22Rv1 (cell line): ENCODE measurements at regions not wholly inside any gene's neighbourhood (a gene's known extent, or its start where the extent isn't known, plus 50 kb on each side); places are given as distances from the start of the nearest gene placed in this dataset.

Experiments
- ZFX ChIP-seq: fragments of 450-650 bp; IDR thresholded peaks from 2 replicates; pipeline ENCODE4 v1.6.1; 2017; ENCODE audit warnings: antibody characterized with exemption, borderline replicate concordance
- TF ChIP-seq, protein P1 (sequence below): fragments of 450-650 bp; IDR thresholded peaks from 2 replicates; pipeline ENCODE4 v1.5.1; 2017; ENCODE audit warnings: mild to moderate bottlenecking

DNA sequence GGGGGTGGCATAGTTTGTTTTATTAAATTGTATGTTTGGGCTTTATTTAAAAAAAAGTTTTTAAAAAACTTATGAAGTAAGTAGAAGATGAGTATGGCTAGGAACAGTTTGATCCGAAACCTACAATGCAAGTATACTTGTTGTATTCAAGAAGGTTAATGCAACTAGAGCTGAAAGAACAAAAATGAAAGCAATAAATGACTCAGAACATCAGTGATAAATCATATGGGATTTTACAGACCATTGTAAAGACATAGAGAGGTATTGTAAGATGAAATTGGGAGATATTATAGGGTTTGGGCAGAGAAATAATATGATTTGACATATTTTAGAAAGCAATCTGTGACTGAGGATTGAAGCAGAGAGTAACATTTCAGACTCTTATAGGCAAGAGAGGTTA, 1135.3 kb downstream of the SLITRK5 start:
- TF ChIP-seq, protein P1, sequence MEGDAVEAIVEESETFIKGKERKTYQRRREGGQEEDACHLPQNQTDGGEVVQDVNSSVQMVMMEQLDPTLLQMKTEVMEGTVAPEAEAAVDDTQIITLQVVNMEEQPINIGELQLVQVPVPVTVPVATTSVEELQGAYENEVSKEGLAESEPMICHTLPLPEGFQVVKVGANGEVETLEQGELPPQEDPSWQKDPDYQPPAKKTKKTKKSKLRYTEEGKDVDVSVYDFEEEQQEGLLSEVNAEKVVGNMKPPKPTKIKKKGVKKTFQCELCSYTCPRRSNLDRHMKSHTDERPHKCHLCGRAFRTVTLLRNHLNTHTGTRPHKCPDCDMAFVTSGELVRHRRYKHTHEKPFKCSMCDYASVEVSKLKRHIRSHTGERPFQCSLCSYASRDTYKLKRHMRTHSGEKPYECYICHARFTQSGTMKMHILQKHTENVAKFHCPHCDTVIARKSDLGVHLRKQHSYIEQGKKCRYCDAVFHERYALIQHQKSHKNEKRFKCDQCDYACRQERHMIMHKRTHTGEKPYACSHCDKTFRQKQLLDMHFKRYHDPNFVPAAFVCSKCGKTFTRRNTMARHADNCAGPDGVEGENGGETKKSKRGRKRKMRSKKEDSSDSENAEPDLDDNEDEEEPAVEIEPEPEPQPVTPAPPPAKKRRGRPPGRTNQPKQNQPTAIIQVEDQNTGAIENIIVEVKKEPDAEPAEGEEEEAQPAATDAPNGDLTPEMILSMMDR, result no peak
- TF ChIP-seq ZFX, result no peak
